Colonic mucosa (tissue), 4 donors: ENCODE measurements at regions not wholly inside any gene's neighbourhood (a gene's known extent, or its start where the extent isn't known, plus 50 kb on each side); places are given as distances from the start of the nearest gene placed in this dataset.

Experiments
- DNase-seq: peaks from one replicate; pipeline ENCODE4 v3.0.0-alpha.2; 2020
- H3K27ac ChIP-seq: fragments of 200-600 bp; one replicate; pipeline ENCODE4 v1.8.0; 2021
- H3K27me3 ChIP-seq: fragments of 200-600 bp; one replicate; pipeline ENCODE4 v1.8.0; 2021
- H3K36me3 ChIP-seq: fragments of 200-600 bp; one replicate; pipeline ENCODE4 v1.8.0; 2021
- H3K4me1 ChIP-seq: fragments of 200-600 bp; one replicate; pipeline ENCODE4 v1.8.0; 2021; ENCODE audit warnings: mild to moderate bottlenecking
- H3K4me3 ChIP-seq: fragments of 200-600 bp; one replicate; pipeline ENCODE4 v1.8.0; 2021
- H3K9ac ChIP-seq, 2 donors: one replicate each; pipeline ENCODE4 v1.7.0; 2013; ENCODE audit warnings: control low read depth in 2 of 2, low read depth in 2 of 2, low read length in 2 of 2
- H3K9me3 ChIP-seq: fragments of 200-600 bp; one replicate; pipeline ENCODE4 v1.8.0; 2021
- CTCF ChIP-seq: fragments of 200-600 bp; IDR thresholded peaks from one replicate; pipeline ENCODE4 v1.8.0; 2022; ENCODE audit warnings: antibody characterized with exemption, mild to moderate bottlenecking
- intact Hi-C: fragments of 100-400 bp; cut with DNase I; formaldehyde crosslinking; loops from one replicate; pipeline ENCODE4 v1.14.1; 2022
- donor health status: healthy.
- donor health status: DM: no; HTN: no; CAD: no.
- donor health status: DM: no; HTN: no; CAD: no.

GRCh38 chr7:114158275-114158674 lies 239.5 kb upstream of the PPP1R3A start:
- intact Hi-C loops = no loop called here

GRCh38 chr7:114156178-114156577 lies 237.4 kb upstream of the PPP1R3A start:
- no peak for TF ChIP-seq CTCF
- Histone ChIP-seq H3K9ac (no peak overlapping the region), H3K4me1 (no peaks in the 10 kb centered on the region), H3K4me3 (no peak overlapping the region), H3K9me3 (no peaks in the 10 kb centered on the region), H3K27me3 (no peaks in the 10 kb centered on the region), H3K27ac (no peak overlapping the region), H3K36me3 (no peaks in the 10 kb centered on the region)
- intact Hi-C loops = no loop called here
- no peak for DNase-seq

More at GRCh38 chr7:114158275-114158674, 239.5 kb upstream of the PPP1R3A start:
- H3K27ac ChIP-seq = no peak overlapping the region
- no peak for TF ChIP-seq CTCF
- H3K36me3 ChIP-seq = no peaks in the 10 kb centered on the region
- H3K9ac ChIP-seq = no peak overlapping the region
- no peak overlapping the region for H3K4me3 ChIP-seq
- no peaks in the 10 kb centered on the region for H3K4me1 ChIP-seq
- DNase-seq = no peak
- no peaks in the 10 kb centered on the region for H3K27me3 ChIP-seq
- no peaks in the 10 kb centered on the region for H3K9me3 ChIP-seq

GRCh38 chr7:114155116-114156110 lies 236.6 kb upstream of the PPP1R3A start:
- Histone ChIP-seq H3K4me3 (no peak overlapping the region), H3K9me3 (no peaks in the 10 kb centered on the region), H3K9ac (no peak overlapping the region), H3K36me3 (no peaks in the 10 kb centered on the region), H3K4me1 (no peaks in the 10 kb centered on the region), H3K27me3 (no peaks in the 10 kb centered on the region), H3K27ac (no peak overlapping the region)
- no peak for DNase-seq
- no peak for TF ChIP-seq CTCF
- intact Hi-C loops = no loop called here

GRCh38 chr7:114153700-114154099 lies 234.9 kb upstream of the PPP1R3A start:
- intact Hi-C loops = no loop called here
- Histone ChIP-seq H3K36me3 (no peaks in the 10 kb centered on the region), H3K9me3 (no peaks in the 10 kb centered on the region), H3K27ac (no peak overlapping the region), H3K9ac (no peak overlapping the region), H3K4me3 (no peak overlapping the region), H3K27me3 (no peaks in the 10 kb centered on the region), H3K4me1 (no peaks in the 10 kb centered on the region)
- no peak for DNase-seq
- no peak for TF ChIP-seq CTCF

- no peaks in the 10 kb centered on the region for H3K4me1 ChIP-seq
- H3K27ac ChIP-seq = no peak overlapping the region
- no peaks in the 10 kb centered on the region for H3K36me3 ChIP-seq
- no peak overlapping the region for H3K9ac ChIP-seq
- no peak for TF ChIP-seq CTCF
- no peaks in the 10 kb centered on the region for H3K9me3 ChIP-seq
- no peaks in the 10 kb centered on the region for H3K27me3 ChIP-seq
- DNase-seq = no peak
- intact Hi-C loops = no loop called here
- no peak overlapping the region for H3K4me3 ChIP-seq
Measured at GRCh38 chr7:114152314-114152938, 233.6 kb upstream of the PPP1R3A start.
